Endothelial cell of umbilical vein (primary cell): ENCODE measurements at regions not wholly inside any gene's neighbourhood (a gene's known extent, or its start where the extent isn't known, plus 50 kb on each side); places are given as distances from the start of the nearest gene placed in this dataset.

ENCODE experiments used
- BruUV-seq: library from RNA; stranded (reverse); fragments of 400-500 nt; replicated peaks from 2 replicates; lab custom pipeline; 2021; lab: Mats Ljungman, UMichigan
- CTCF ChIA-PET: fragments of 300-600, 350-600 bp; sonication (Branson Sonifier 250); formaldehyde crosslinking; loops from one replicate; lab custom pipeline; 2021; ENCODE audit warnings: antibody characterized with exemption, inconsistent platforms; lab: Charles Lee
- POLR2A ChIA-PET: fragments of 300-600, 350-600 bp; sonication (Branson Sonifier 250); formaldehyde crosslinking; loops from one replicate; lab custom pipeline; 2021; ENCODE audit warnings: antibody characterized with exemption, inconsistent platforms; lab: Charles Lee
- DNase-seq: peaks from one replicate; pipeline ENCODE4 v3.0.0-alpha.2; 2011; ENCODE audit warnings: low read depth, low spot score
- FAIRE-seq: peaks from 2 replicates; lab custom pipeline; 2011; peaks lifted over from hg19 to GRCh38; lab: Jason Lieb, UNC
- H2AFZ ChIP-seq: 2 replicates; pipeline ENCODE4 v1.6.0; 2012; ENCODE audit warnings: low read depth, low read length, control low read depth, inconsistent platforms
- H3K27ac ChIP-seq: 2 replicates; pipeline ENCODE4 v1.5.1; 2011; ENCODE audit warnings: low read depth, mild to moderate bottlenecking, control low read depth, low read length, moderate library complexity; ENCODE audit not compliant: insufficient read depth
- H3K27me3 ChIP-seq, 2 experiments: 2 replicates each; pipeline versions ENCODE4 v1.6.0 to v1.6.1; 2011; ENCODE audit warnings: low read length in 2 of 2, mixed read lengths in 1 of 2; ENCODE audit not compliant: control insufficient read depth in 2 of 2, insufficient read depth in 2 of 2
- H3K36me3 ChIP-seq, 2 experiments: 2 replicates in 1 of 2; 3 replicates in 1 of 2; pipeline ENCODE4 v1.5.1; 2011; ENCODE audit warnings: low read length in 2 of 2, mild to moderate bottlenecking in 1 of 2, moderate library complexity in 1 of 2; ENCODE audit not compliant: control insufficient read depth in 2 of 2, insufficient read depth in 2 of 2; ENCODE audit errors: extremely low read depth in 1 of 2
- H3K4me1 ChIP-seq: 3 replicates; pipeline ENCODE4 v1.5.1; 2011; ENCODE audit warnings: mild to moderate bottlenecking, low read length; ENCODE audit not compliant: control insufficient read depth, insufficient read depth; ENCODE audit errors: extremely low read depth
- H3K4me2 ChIP-seq: 2 replicates; pipeline ENCODE4 v1.6.1; 2011; ENCODE audit warnings: low read length, control low read depth, mixed read lengths; ENCODE audit not compliant: insufficient read depth
- H3K4me3 ChIP-seq, 3 experiments: fragments of 200-600 bp in 1 of 3; sonication (generic), shearing (Covaris generic) in 1 of 3; replicated peaks in 1 of 3; 2 replicates each; pipeline ENCODE4 v1.5.1; 2011 to 2016; ENCODE audit warnings: control low read depth in 3 of 3, low read length in 3 of 3, mild to moderate bottlenecking in 2 of 3, inconsistent platforms in 1 of 3, low read depth in 1 of 3, moderate library complexity in 1 of 3; ENCODE audit not compliant: insufficient read depth in 1 of 3
- H3K79me2 ChIP-seq: 2 replicates; pipeline ENCODE4 v1.6.0; 2012; ENCODE audit warnings: low read length, inconsistent platforms; ENCODE audit not compliant: control insufficient read depth, insufficient read depth
- H3K9ac ChIP-seq: replicated peaks from 2 replicates; pipeline ENCODE3; 2011; ENCODE audit warnings: low read length, control low read depth; ENCODE audit not compliant: insufficient read depth; ENCODE audit errors: extremely low read depth
- H3K9me1 ChIP-seq: replicated peaks from 3 replicates; pipeline ENCODE4 v1.6.0; 2011; ENCODE audit warnings: mild to moderate bottlenecking, low read length; ENCODE audit not compliant: control insufficient read depth, insufficient read depth; ENCODE audit errors: extremely low read depth
- H3K9me3 ChIP-seq: replicated peaks from 2 replicates; pipeline ENCODE4 v1.5.1; 2012; ENCODE audit warnings: low read length, inconsistent platforms; ENCODE audit not compliant: control insufficient read depth, insufficient read depth
- H4K20me1 ChIP-seq: replicated peaks from 2 replicates; pipeline ENCODE3; 2011; ENCODE audit warnings: mild to moderate bottlenecking, low read length; ENCODE audit not compliant: control insufficient read depth, insufficient read depth; ENCODE audit errors: extremely low read depth
- EZH2 ChIP-seq: IDR thresholded peaks from 2 replicates; pipeline ENCODE4 v1.6.1; 2012; ENCODE audit warnings: borderline replicate concordance, low read depth, mild to moderate bottlenecking, moderate library complexity, low read length, inconsistent platforms; ENCODE audit not compliant: severe bottlenecking
- FOS ChIP-seq: IDR thresholded peaks from 2 replicates; pipeline ENCODE4 v1.6.1; 2011; ENCODE audit warnings: mild to moderate bottlenecking, low read length, moderate library complexity, borderline replicate concordance; ENCODE audit not compliant: insufficient read depth
- GATA2 ChIP-seq: IDR thresholded peaks from 2 replicates; pipeline ENCODE4 v1.7.0; 2011; ENCODE audit warnings: low read depth, mild to moderate bottlenecking, moderate library complexity, mixed read lengths, low read length; ENCODE audit not compliant: insufficient read length, insufficient read depth
- JUN ChIP-seq: IDR thresholded peaks from 2 replicates; pipeline ENCODE4 v1.6.1; 2011; ENCODE audit warnings: borderline replicate concordance, low read depth; ENCODE audit not compliant: insufficient read length, insufficient read depth
- MYC ChIP-seq: IDR thresholded peaks from one replicate; pipeline ENCODE4 v1.6.1; 2011; ENCODE audit warnings: mild to moderate bottlenecking, low read depth, low read length
- POLR2A ChIP-seq: IDR thresholded peaks from 2 replicates; pipeline ENCODE4 v1.6.1; 2012; ENCODE audit warnings: low read depth, mild to moderate bottlenecking, control low read depth, low read length
- POLR2AphosphoS5 ChIP-seq: IDR thresholded peaks from 2 replicates; pipeline ENCODE4 v1.6.1; 2012; ENCODE audit warnings: low read depth, mild to moderate bottlenecking, control low read depth, low read length, moderate library complexity; ENCODE audit not compliant: insufficient read depth
- dilution Hi-C: fragments of 300-500 bp; cut with MboI; formaldehyde crosslinking; loops from one replicate; pipeline ENCODE4 v1.15.0; 2019; ENCODE audit warnings: low sequenced_read_pairs; ENCODE audit not compliant: extremely low pct_ligation_motif_present
- intact Hi-C: fragments of 100-400 bp; cut with micrococcal nuclease; formaldehyde crosslinking; loops from one replicate; pipeline ENCODE4 v1.10.0; 2022
- TF ChIP-seq, protein P1 (sequence below): IDR thresholded peaks from 2 replicates; pipeline ENCODE4 v1.6.1; 2011; ENCODE audit not compliant: insufficient read depth, insufficient read length
- TF ChIP-seq, protein P2 (sequence below), 2 donors: IDR thresholded peaks; 1 replicate in 1 of 2; 2 replicates in 1 of 2; pipeline ENCODE4 v1.5.1; 2011; ENCODE audit warnings: low read length in 2 of 2, mild to moderate bottlenecking in 2 of 2, moderate library complexity in 2 of 2, control low read depth in 1 of 2, inconsistent platforms in 1 of 2, low read depth in 1 of 2; ENCODE audit not compliant: insufficient read depth in 1 of 2; ENCODE audit errors: extremely low read depth in 1 of 2

DNA sequence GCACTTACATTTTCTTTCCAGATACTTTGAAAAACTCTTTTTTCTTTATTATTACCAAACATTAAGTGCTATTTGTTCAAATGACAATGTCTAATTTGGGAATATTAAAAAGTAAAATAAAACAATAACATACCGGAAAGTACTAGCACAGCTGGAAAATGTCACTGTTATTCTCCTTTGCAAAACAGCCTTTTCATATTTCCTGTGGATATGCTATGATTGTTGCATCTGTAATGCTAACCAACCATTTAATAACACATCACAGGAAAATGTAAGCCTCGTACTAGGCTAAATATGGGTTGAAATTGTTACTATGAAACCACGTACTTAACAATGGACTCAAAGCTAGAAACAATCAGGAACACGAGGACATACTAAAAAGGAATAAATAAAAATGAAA is 298.1 kb downstream of the CBLN2 start:
- POLR2A ChIA-PET, result no interaction called here
- intact Hi-C loops, result no loop called here

DNA sequence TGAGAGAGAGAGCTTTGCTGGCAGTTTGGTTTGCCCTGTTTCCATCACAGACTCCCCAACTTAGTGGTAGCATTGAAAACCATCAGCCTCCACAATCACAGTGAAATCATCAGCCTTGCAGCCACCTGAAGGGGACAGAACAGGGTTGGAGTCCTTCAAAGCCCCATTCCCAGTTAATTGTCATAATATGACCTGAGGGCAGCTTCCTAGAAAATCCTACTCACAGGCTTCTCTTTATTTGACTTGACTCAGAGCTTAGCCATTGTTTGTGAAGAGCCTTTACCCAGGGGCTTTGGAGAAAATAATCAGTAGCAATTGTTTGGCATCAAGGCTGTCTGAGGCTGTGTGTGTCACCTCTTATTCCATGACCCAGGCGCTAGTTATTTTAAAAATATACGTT is 308.7 kb downstream of the CBLN2 start:
- H4K20me1 ChIP-seq, result no peaks in the 10 kb centered on the region
- CTCF ChIA-PET, result no interaction called here
- H3K27me3 ChIP-seq, result no peaks in the 10 kb centered on the region
- H3K79me2 ChIP-seq, result no peaks in the 10 kb centered on the region
- H3K27ac ChIP-seq, result no peak overlapping the region
- H3K36me3 ChIP-seq, result no peaks in the 10 kb centered on the region
- intact Hi-C loops, result no loop called here
- DNase-seq, result no peak
- POLR2A ChIA-PET, result no interaction called here
- no peak overlapping the region for H3K9ac ChIP-seq
- no peak overlapping the region for H3K4me3 ChIP-seq
- H3K9me1 ChIP-seq, result no peaks in the 10 kb centered on the region
- H3K4me1 ChIP-seq, result no peaks in the 10 kb centered on the region
- no peaks in the 10 kb centered on the region for H3K9me3 ChIP-seq
- H2AFZ ChIP-seq, result no peak overlapping the region
- BruUV-seq, result no TSS peak
- TF ChIP-seq EZH2 (no peak), POLR2A (no peak), FOS (no peak), POLR2AphosphoS5 (no peak), JUN (no peak), MYC (no peak), GATA2 (no peak)
- TF ChIP-seq, protein P1, sequence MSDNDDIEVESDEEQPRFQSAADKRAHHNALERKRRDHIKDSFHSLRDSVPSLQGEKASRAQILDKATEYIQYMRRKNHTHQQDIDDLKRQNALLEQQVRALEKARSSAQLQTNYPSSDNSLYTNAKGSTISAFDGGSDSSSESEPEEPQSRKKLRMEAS, result no peak
- TF ChIP-seq, protein P2, sequence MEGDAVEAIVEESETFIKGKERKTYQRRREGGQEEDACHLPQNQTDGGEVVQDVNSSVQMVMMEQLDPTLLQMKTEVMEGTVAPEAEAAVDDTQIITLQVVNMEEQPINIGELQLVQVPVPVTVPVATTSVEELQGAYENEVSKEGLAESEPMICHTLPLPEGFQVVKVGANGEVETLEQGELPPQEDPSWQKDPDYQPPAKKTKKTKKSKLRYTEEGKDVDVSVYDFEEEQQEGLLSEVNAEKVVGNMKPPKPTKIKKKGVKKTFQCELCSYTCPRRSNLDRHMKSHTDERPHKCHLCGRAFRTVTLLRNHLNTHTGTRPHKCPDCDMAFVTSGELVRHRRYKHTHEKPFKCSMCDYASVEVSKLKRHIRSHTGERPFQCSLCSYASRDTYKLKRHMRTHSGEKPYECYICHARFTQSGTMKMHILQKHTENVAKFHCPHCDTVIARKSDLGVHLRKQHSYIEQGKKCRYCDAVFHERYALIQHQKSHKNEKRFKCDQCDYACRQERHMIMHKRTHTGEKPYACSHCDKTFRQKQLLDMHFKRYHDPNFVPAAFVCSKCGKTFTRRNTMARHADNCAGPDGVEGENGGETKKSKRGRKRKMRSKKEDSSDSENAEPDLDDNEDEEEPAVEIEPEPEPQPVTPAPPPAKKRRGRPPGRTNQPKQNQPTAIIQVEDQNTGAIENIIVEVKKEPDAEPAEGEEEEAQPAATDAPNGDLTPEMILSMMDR (IDR thresholded peaks at IDR 0.05; ENCODE audit: extremely low read depth in 1 of 2, insufficient read depth in 1 of 2, low read depth in 1 of 2, low read length in 2 of 2), result no peak
- no peak for FAIRE-seq
- dilution Hi-C loops, result no loop called here
- H3K4me2 ChIP-seq, result no peak overlapping the region

More for the DNA sequence above, 298.1 kb downstream of the CBLN2 start:
- CTCF ChIA-PET, result no interaction called here
- no peak overlapping the region for H2AFZ ChIP-seq
- no peak for TF ChIP-seq EZH2
- TF ChIP-seq, protein P1, result no peak
- no TSS peak for BruUV-seq
- no peaks in the 10 kb centered on the region for H3K9me3 ChIP-seq
- no peaks in the 10 kb centered on the region for H3K9me1 ChIP-seq
- no peaks in the 10 kb centered on the region for H3K27me3 ChIP-seq
- H3K27ac ChIP-seq, result no peak overlapping the region
- dilution Hi-C loops, result no loop called here
- H3K9ac ChIP-seq, result no peak overlapping the region
- no peaks in the 10 kb centered on the region for H3K36me3 ChIP-seq
- H3K79me2 ChIP-seq, result no peaks in the 10 kb centered on the region
- DNase-seq, result no peak
- H3K4me1 ChIP-seq, result no peaks in the 10 kb centered on the region
- no peak overlapping the region for H3K4me3 ChIP-seq
- no peak overlapping the region for H3K4me2 ChIP-seq
- FAIRE-seq, result no peak
- no peaks in the 10 kb centered on the region for H4K20me1 ChIP-seq
